ENCODE measurements at regions not wholly inside any gene's neighbourhood (a gene's known extent, or its start where the extent isn't known, plus 50 kb on each side); places are given as distances from the start of the nearest gene placed in this dataset.

GRCh38 chr16:66131156-66131807, 235.2 kb upstream of the CDH5 start:
- H3K27ac Mint-ChIP-seq, result no peak overlapping the region
- no peak for DNase-seq
- peaks cover 10 to 29% (median 13%) of the 10 kb centered on the region in 3 donors for H3K27me3 Mint-ChIP-seq (ENCODE audit: low read depth in 3 of 3)
- H3K36me3 Mint-ChIP-seq, result no peaks in the 10 kb centered on the region
- peaks cover 0 to 1% (median 0%) of the 10 kb centered on the region in 6 donors for H3K9me3 Mint-ChIP-seq
- H3K4me1 Mint-ChIP-seq, result peaks cover 5 to 7% of the 10 kb centered on the region in 2 donors
- no peak overlapping the region for H3K4me3 Mint-ChIP-seq

- H3K9me3 Mint-ChIP-seq, result peaks cover 0 to 1% (median 0%) of the 10 kb centered on the region in 6 donors
- no peak overlapping the region for H3K27ac Mint-ChIP-seq
- H3K4me1 Mint-ChIP-seq, result peaks cover 5 to 7% of the 10 kb centered on the region in 2 donors
- H3K36me3 Mint-ChIP-seq, result no peaks in the 10 kb centered on the region
- no peak overlapping the region for H3K4me3 Mint-ChIP-seq
- H3K27me3 Mint-ChIP-seq (ENCODE audit: low read depth in 3 of 3), result peaks cover 8 to 34% (median 16%) of the 10 kb centered on the region in 3 donors
- DNase-seq, result no peak
These were observed 236.1 kb upstream of the CDH5 start for GRCh38 chr16:66130296-66130905.

- peaks cover 0 to 1% (median 0%) of the 10 kb centered on the region in 6 donors for H3K9me3 Mint-ChIP-seq
- DNase-seq, result no peak
- H3K36me3 Mint-ChIP-seq, result no peaks in the 10 kb centered on the region
- peaks cover 6 to 36% (median 16%) of the 10 kb centered on the region in 3 donors for H3K27me3 Mint-ChIP-seq (ENCODE audit: low read depth in 3 of 3)
- H3K27ac Mint-ChIP-seq, result no peak overlapping the region
- H3K4me1 Mint-ChIP-seq, result peaks cover 5 to 7% of the 10 kb centered on the region in 2 donors
- H3K4me3 Mint-ChIP-seq, result no peak overlapping the region
These were observed 237.3 kb upstream of the CDH5 start for GRCh38 chr16:66129196-66129595.

GRCh38 chr16:66128371-66128770, 238.1 kb upstream of the CDH5 start:
- H3K4me3 Mint-ChIP-seq, result no peak overlapping the region
- no peak overlapping the region for H3K27ac Mint-ChIP-seq

GRCh38 chr16:66127459-66128370, 238.8 kb upstream of the CDH5 start:
- Mint-ChIP-seq H3K27me3 (ENCODE audit: low read depth in 3 of 3) (peaks cover 6 to 31% (median 14%) of the 10 kb centered on the region in 3 donors), H3K4me1 (peaks cover 5 to 7% of the 10 kb centered on the region in 2 donors), H3K36me3 (no peaks in the 10 kb centered on the region), H3K4me3 (no peak overlapping the region), H3K27ac (no peak overlapping the region), H3K9me3 (no peaks in the 10 kb centered on the region)
- DNase-seq, result no peak

More at GRCh38 chr16:66128371-66128770, 238.1 kb upstream of the CDH5 start:
- Mint-ChIP-seq H3K9me3 (no peaks in the 10 kb centered on the region), H3K27me3 (ENCODE audit: low read depth in 3 of 3) (peaks cover 6 to 31% (median 14%) of the 10 kb centered on the region in 3 donors), H3K4me1 (peaks cover 5 to 7% of the 10 kb centered on the region in 2 donors), H3K36me3 (no peaks in the 10 kb centered on the region)
- DNase-seq, result no peak

GRCh38 chr16:66121466-66121865, 245.0 kb upstream of the CDH5 start:
- Mint-ChIP-seq H3K27ac (no peak overlapping the region), H3K9me3 (no peaks in the 10 kb centered on the region), H3K36me3 (no peaks in the 10 kb centered on the region), H3K4me1 (no peaks in the 10 kb centered on the region), H3K27me3 (ENCODE audit: low read depth in 3 of 3) (peaks cover 3 to 10% (median 8%) of the 10 kb centered on the region in 3 donors), H3K4me3 (no peak overlapping the region)
- DNase-seq, result no peak

- DNase-seq, result no peak
- Mint-ChIP-seq H3K9me3 (no peaks in the 10 kb centered on the region), H3K27me3 (ENCODE audit: low read depth in 3 of 3) (peaks cover 3 to 6% (median 5%) of the 10 kb centered on the region in 3 donors), H3K36me3 (no peaks in the 10 kb centered on the region), H3K27ac (no peak overlapping the region), H3K4me1 (no peaks in the 10 kb centered on the region), H3K4me3 (no peak overlapping the region)
These were observed 245.8 kb upstream of the CDH5 start for GRCh38 chr16:66120656-66121055.

- H3K4me1 Mint-ChIP-seq, result no peaks in the 10 kb centered on the region
- H3K9me3 Mint-ChIP-seq, result no peaks in the 10 kb centered on the region
- DNase-seq, result no peak
- H3K27me3 Mint-ChIP-seq (ENCODE audit: low read depth in 3 of 3), result peaks cover 0 to 3% (median 2%) of the 10 kb centered on the region in 3 donors
- H3K4me3 Mint-ChIP-seq, result no peak overlapping the region
- H3K27ac Mint-ChIP-seq, result no peak overlapping the region
- no peaks in the 10 kb centered on the region for H3K36me3 Mint-ChIP-seq
These were observed 250.1 kb upstream of the CDH5 start for GRCh38 chr16:66116163-66117002.

- Mint-ChIP-seq H3K9me3 (no peaks in the 10 kb centered on the region), H3K4me1 (no peaks in the 10 kb centered on the region), H3K27ac (no peak overlapping the region), H3K27me3 (ENCODE audit: low read depth in 3 of 3) (peaks cover 0 to 2% (median 2%) of the 10 kb centered on the region in 3 donors), H3K36me3 (no peaks in the 10 kb centered on the region), H3K4me3 (no peak overlapping the region)
- no peak for DNase-seq
These were observed 251.1 kb upstream of the CDH5 start for GRCh38 chr16:66115373-66115772.

- Mint-ChIP-seq H3K9me3 (no peaks in the 10 kb centered on the region), H3K36me3 (no peaks in the 10 kb centered on the region), H3K4me1 (no peaks in the 10 kb centered on the region)
These were observed 253.3 kb upstream of the CDH5 start for GRCh38 chr16:66113223-66113622.

GRCh38 chr16:66109677-66110076, 256.8 kb upstream of the CDH5 start:
- Mint-ChIP-seq H3K36me3 (no peaks in the 10 kb centered on the region), H3K4me1 (no peaks in the 10 kb centered on the region), H3K27me3 (ENCODE audit: low read depth in 3 of 3) (peaks cover 0 to 3% (median 0%) of the 10 kb centered on the region in 3 donors), H3K4me3 (no peak overlapping the region), H3K9me3 (peaks cover 0 to 3% (median 0%) of the 10 kb centered on the region in 6 donors), H3K27ac (no peak overlapping the region)
- DNase-seq, result no peak

More at GRCh38 chr16:66113223-66113622, 253.3 kb upstream of the CDH5 start:
- Mint-ChIP-seq H3K27me3 (ENCODE audit: low read depth in 3 of 3) (peaks cover 0 to 1% (median 0%) of the 10 kb centered on the region in 3 donors), H3K27ac (no peak overlapping the region), H3K4me3 (no peak overlapping the region)
- DNase-seq, result no peak

- peaks cover 0 to 3% (median 2%) of the 10 kb centered on the region in 3 donors for H3K27me3 Mint-ChIP-seq (ENCODE audit: low read depth in 3 of 3)
- H3K4me3 Mint-ChIP-seq, result no peak overlapping the region
- no peak for DNase-seq
- no peak overlapping the region for H3K27ac Mint-ChIP-seq
- H3K4me1 Mint-ChIP-seq, result no peaks in the 10 kb centered on the region
- no peaks in the 10 kb centered on the region for H3K36me3 Mint-ChIP-seq
- peaks cover 0 to 3% (median 0%) of the 10 kb centered on the region in 6 donors for H3K9me3 Mint-ChIP-seq
These were observed 258.8 kb upstream of the CDH5 start for GRCh38 chr16:66107661-66108060.

- no peak for DNase-seq
- Mint-ChIP-seq H3K27ac (no peak overlapping the region), H3K4me3 (no peak overlapping the region), H3K36me3 (no peaks in the 10 kb centered on the region), H3K27me3 (ENCODE audit: low read depth in 3 of 3) (peaks cover 0 to 2% (median 2%) of the 10 kb centered on the region in 3 donors), H3K4me1 (no peaks in the 10 kb centered on the region), H3K9me3 (peaks cover 0 to 3% (median 0%) of the 10 kb centered on the region in 6 donors)
These were observed 263.3 kb upstream of the CDH5 start for GRCh38 chr16:66103211-66103610.
